MM.1S (cell line): ENCODE measurements at regions not wholly inside any gene's neighbourhood (a gene's known extent, or its start where the extent isn't known, plus 50 kb on each side); places are given as distances from the start of the nearest gene placed in this dataset.

Source experiments
- DNase-seq: peaks from one replicate; pipeline ENCODE4 v3.0.0-alpha.2; 2015
- H2AFZ ChIP-seq: fragments of 300-600 bp; sonication (generic); 2 replicates; pipeline ENCODE4 v1.6.0; 2016; ENCODE audit warnings: antibody characterized with exemption, low read length
- H3F3A ChIP-seq: fragments of 300-600 bp; sonication (generic); 2 replicates; pipeline ENCODE4 v1.6.1; 2016; ENCODE audit warnings: mild to moderate bottlenecking, antibody characterized with exemption, low read length, moderate library complexity, mixed read lengths; ENCODE audit not compliant: insufficient read depth
- H3K27ac ChIP-seq: fragments of 300-600 bp; sonication (generic); 2 replicates; pipeline ENCODE4 v1.5.1; 2016; ENCODE audit warnings: mild to moderate bottlenecking, low read length
- H3K27me3 ChIP-seq: fragments of 300-600 bp; sonication (generic); replicated peaks from 2 replicates; pipeline ENCODE4 v1.6.0; 2016; ENCODE audit warnings: low read length; ENCODE audit not compliant: insufficient read depth
- H3K36me3 ChIP-seq: fragments of 300-600 bp; sonication (generic); replicated peaks from 2 replicates; pipeline ENCODE4 v1.6.1; 2016; ENCODE audit warnings: mild to moderate bottlenecking, low read length, mixed read lengths; ENCODE audit not compliant: insufficient read depth
- H3K4me1 ChIP-seq: fragments of 300-600 bp; sonication (generic); 2 replicates; pipeline ENCODE4 v1.6.1; 2016; ENCODE audit warnings: low read length, mixed read lengths
- H3K4me2 ChIP-seq: fragments of 300-600 bp; sonication (generic); 2 replicates; pipeline ENCODE4 v1.6.0; 2016; ENCODE audit warnings: low read depth, low read length
- H3K4me3 ChIP-seq: fragments of 300-600 bp; sonication (generic); 2 replicates; pipeline ENCODE4 v1.5.1; 2016; ENCODE audit warnings: low read length, mixed read lengths
- H3K79me2 ChIP-seq: fragments of 300-600 bp; sonication (generic); 2 replicates; pipeline ENCODE4 v1.6.1; 2016; ENCODE audit warnings: mixed run types, low read length, mixed read lengths
- H3K9ac ChIP-seq: fragments of 300-600 bp; sonication (generic); 2 replicates; pipeline ENCODE4 v1.6.1; 2016; ENCODE audit warnings: low read length, mixed read lengths
- H3K9me2 ChIP-seq: fragments of 300-600 bp; sonication (generic); replicated peaks from 2 replicates; pipeline ENCODE4 v1.6.1; 2016; ENCODE audit warnings: mild to moderate bottlenecking, low read length, mixed read lengths; ENCODE audit not compliant: insufficient read depth
- H3K9me3 ChIP-seq: fragments of 300-600 bp; sonication (generic); replicated peaks from 2 replicates; pipeline ENCODE4 v1.6.1; 2016; ENCODE audit warnings: mild to moderate bottlenecking, low read length, mixed read lengths; ENCODE audit not compliant: insufficient read depth
- H4K20me1 ChIP-seq: fragments of 300-600 bp; sonication (generic); 2 replicates; pipeline ENCODE4 v1.6.1; 2016; ENCODE audit warnings: mild to moderate bottlenecking, low read length, moderate library complexity, mixed read lengths; ENCODE audit not compliant: insufficient read depth
- EZH2 ChIP-seq: fragments of 300-600 bp; sonication (generic); optimal IDR thresholded peaks from 2 replicates; pipeline ENCODE3; 2017; ENCODE audit warnings: low read depth, mild to moderate bottlenecking, antibody characterized with exemption, low read length, mixed read lengths
- EZH2phosphoT487 ChIP-seq: fragments of 300-600 bp; sonication (generic); IDR thresholded peaks from 2 replicates; pipeline ENCODE4 v1.6.1; 2018; ENCODE audit warnings: antibody characterized with exemption, low read length
- TF ChIP-seq, protein P1 (sequence below): fragments of 300-600 bp; sonication (generic); IDR thresholded peaks from 2 replicates; pipeline ENCODE4 v1.5.1; 2016; ENCODE audit warnings: antibody characterized with exemption, low read length, mixed read lengths

DNA sequence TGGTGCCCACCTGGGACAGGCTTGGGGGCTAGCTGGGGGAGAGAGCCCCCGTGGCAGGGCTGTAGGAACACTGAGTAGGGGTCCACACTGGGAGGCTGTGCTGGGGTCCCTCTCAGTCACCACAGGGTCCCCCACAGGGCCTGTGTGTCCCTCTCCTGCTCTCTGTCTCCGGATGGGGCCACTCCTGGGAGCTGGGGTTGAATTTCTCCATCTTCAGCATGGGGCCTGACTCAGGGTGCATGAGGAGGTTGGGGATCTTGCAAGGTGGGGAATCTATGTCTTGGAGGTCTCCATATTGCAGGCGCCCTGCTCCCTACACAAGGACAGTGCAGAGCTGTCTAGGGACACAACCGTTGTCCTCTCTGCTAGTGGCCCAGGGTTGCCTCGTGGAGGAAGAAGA lies 78.7 kb upstream of the HDAC4 start:
- no peak overlapping the region for H3K4me2 ChIP-seq
- TF ChIP-seq, protein P1, sequence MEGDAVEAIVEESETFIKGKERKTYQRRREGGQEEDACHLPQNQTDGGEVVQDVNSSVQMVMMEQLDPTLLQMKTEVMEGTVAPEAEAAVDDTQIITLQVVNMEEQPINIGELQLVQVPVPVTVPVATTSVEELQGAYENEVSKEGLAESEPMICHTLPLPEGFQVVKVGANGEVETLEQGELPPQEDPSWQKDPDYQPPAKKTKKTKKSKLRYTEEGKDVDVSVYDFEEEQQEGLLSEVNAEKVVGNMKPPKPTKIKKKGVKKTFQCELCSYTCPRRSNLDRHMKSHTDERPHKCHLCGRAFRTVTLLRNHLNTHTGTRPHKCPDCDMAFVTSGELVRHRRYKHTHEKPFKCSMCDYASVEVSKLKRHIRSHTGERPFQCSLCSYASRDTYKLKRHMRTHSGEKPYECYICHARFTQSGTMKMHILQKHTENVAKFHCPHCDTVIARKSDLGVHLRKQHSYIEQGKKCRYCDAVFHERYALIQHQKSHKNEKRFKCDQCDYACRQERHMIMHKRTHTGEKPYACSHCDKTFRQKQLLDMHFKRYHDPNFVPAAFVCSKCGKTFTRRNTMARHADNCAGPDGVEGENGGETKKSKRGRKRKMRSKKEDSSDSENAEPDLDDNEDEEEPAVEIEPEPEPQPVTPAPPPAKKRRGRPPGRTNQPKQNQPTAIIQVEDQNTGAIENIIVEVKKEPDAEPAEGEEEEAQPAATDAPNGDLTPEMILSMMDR, result no peak
- no peak for TF ChIP-seq EZH2
- no peak for TF ChIP-seq EZH2phosphoT487
- no peaks in the 10 kb centered on the region for H3F3A ChIP-seq

DNA sequence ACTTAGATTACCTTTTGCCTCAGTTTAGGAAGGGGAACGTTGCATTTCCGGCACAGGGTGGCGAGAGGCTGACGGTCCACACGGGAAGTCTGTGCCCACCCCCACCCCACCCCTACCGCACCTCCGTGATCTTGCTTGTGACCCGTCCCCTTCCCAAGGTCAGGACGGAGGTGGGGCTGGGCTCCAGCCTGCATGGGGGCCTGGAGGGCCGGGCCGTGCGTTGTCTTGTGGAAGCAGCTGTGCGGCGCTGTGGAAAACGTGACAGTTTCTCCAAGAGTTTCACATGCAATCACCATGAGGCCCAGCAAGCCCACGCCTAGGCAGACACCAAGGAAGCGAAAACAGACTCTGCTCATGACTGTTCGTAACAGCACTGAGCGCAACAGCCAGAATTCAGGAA lies 76.8 kb upstream of the HDAC4 start:
- H3K9me3 ChIP-seq, result no peaks in the 10 kb centered on the region
- TF ChIP-seq EZH2phosphoT487 (no peak), EZH2 (no peak)
- TF ChIP-seq, protein P1, result no peak
- H3K9me2 ChIP-seq, result no peaks in the 10 kb centered on the region
- H3F3A ChIP-seq, result no peaks in the 10 kb centered on the region
- no peak overlapping the region for H3K9ac ChIP-seq
- no peak for DNase-seq
- no peak overlapping the region for H3K4me3 ChIP-seq
- no peaks in the 10 kb centered on the region for H3K36me3 ChIP-seq
- peaks cover 4% of the 10 kb centered on the region for H3K27me3 ChIP-seq
- H4K20me1 ChIP-seq, result no peaks in the 10 kb centered on the region
- no peaks in the 10 kb centered on the region for H3K79me2 ChIP-seq
- H3K27ac ChIP-seq, result no peak overlapping the region
- H3K4me1 ChIP-seq, result no peaks in the 10 kb centered on the region
- no peak overlapping the region for H2AFZ ChIP-seq
- no peak overlapping the region for H3K4me2 ChIP-seq

More for the DNA sequence above, 78.7 kb upstream of the HDAC4 start:
- H3K4me1 ChIP-seq, result no peaks in the 10 kb centered on the region
- peaks cover 14% of the 10 kb centered on the region for H3K27me3 ChIP-seq
- no peaks in the 10 kb centered on the region for H4K20me1 ChIP-seq
- no peak overlapping the region for H2AFZ ChIP-seq
- no peak overlapping the region for H3K27ac ChIP-seq
- H3K79me2 ChIP-seq, result no peaks in the 10 kb centered on the region
- H3K9me3 ChIP-seq, result no peaks in the 10 kb centered on the region
- no peaks in the 10 kb centered on the region for H3K36me3 ChIP-seq
- H3K4me3 ChIP-seq, result no peak overlapping the region
- DNase-seq, result no peak
- no peak overlapping the region for H3K9ac ChIP-seq
- H3K9me2 ChIP-seq, result no peaks in the 10 kb centered on the region

DNA sequence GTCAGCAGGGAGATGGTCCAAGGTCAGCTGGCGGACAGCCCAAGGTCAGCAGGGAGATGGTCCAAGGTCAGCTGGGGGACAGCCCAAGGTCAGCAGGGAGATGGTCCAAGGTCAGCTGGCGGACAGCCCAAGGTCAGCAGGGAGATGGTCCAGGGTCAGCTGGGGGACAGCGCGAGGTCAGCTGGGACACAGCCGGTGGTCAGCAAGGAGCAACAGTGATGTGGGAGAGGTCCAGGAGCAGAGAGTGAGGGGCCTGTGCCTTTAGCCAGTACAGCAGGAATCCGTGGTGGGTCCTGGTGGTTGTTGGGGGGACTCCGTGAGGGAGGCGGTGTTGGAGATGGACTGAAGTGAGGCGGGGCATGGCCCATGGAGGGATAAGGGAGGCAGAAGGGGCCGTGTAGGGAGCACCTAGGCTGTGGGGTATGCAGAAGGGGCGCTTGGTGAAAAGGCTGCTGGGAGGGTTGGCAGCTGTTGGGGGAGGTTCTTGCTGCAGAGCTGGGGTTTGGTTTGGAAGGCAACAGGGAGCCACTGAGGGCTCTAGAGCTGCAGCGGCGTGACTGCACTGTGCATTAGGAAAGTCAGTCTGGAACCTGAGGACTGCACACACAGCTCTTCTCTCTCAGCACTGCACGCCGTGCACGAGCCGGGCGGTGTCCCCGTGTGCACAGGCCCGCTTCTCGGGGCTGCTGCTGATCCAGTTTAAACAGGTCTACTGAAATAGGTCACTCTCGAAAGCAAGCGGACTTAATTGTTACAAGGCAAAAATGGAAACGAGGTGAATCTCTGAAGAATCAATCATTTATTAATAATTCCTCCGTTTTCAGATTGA lies 76.2 kb upstream of the HDAC4 start:
- Histone ChIP-seq H3K4me1 (no peaks in the 10 kb centered on the region), H3K9ac (no peak overlapping the region), H3K9me3 (no peaks in the 10 kb centered on the region), H3K4me2 (no peak overlapping the region), H3F3A (no peaks in the 10 kb centered on the region), H4K20me1 (no peaks in the 10 kb centered on the region), H3K27me3 (no peaks in the 10 kb centered on the region), H3K36me3 (no peaks in the 10 kb centered on the region), H3K79me2 (no peaks in the 10 kb centered on the region), H3K9me2 (no peaks in the 10 kb centered on the region), H3K4me3 (no peak overlapping the region), H2AFZ (no peak overlapping the region), H3K27ac (no peak overlapping the region)
- DNase-seq, result no peak
- TF ChIP-seq EZH2 (no peak), EZH2phosphoT487 (no peak)
- TF ChIP-seq, protein P1, result no peak
